NCI-H1105 treated with DMSO at 0.1 percent for 48 hours (cell line): ENCODE measurements at regions not wholly inside any gene's neighbourhood (a gene's known extent, or its start where the extent isn't known, plus 50 kb on each side); places are given as distances from the start of the nearest gene placed in this dataset.

ENCODE experiments used
- DNase-seq: peaks from one replicate; lab custom pipeline; 2025; lab: John Stamatoyannopoulos, UW

- no peak for DNase-seq
Measured at GRCh38 chr14:40903709-40904108, 703.0 kb upstream of the LRFN5 start.

DNA sequence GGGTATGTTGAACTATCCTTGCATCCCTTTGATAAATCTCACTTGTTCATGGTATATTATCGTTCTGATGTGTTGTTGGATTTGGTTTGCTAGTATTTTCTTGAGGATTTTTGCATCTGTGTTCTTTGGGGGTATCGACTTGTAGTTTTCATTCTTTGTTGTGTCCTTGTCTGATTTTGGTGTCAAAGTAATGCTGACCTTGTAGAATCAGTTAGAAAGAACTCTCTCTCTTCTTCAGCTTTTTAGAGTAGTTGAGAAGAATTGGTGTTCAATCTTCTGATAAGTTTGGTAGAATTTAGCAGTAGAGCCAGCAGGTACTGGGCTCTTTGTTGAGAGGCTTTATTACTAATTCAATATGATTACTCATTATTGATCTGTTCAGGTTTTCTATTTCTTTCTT is 707.2 kb upstream of the LRFN5 start:
- DNase-seq, result no peak

DNA sequence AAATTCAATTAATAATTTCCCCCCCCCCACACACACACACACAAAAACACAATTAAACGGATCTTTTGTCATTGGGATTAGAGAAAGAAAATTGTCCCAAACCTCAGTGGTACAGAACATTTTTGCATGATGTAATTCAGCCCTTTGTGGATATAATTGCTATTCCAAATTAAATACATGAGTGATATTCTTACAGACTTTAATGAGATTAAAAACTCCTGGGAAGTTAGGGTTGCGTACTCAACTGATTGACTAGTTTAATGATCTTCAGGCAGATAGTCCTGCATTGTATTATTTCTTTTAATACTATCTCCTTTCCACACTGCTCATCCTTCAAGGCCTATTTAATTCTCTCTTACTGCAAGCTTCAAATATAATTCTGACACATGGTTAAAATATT is 711.8 kb upstream of the LRFN5 start:
- no peak for DNase-seq

DNA sequence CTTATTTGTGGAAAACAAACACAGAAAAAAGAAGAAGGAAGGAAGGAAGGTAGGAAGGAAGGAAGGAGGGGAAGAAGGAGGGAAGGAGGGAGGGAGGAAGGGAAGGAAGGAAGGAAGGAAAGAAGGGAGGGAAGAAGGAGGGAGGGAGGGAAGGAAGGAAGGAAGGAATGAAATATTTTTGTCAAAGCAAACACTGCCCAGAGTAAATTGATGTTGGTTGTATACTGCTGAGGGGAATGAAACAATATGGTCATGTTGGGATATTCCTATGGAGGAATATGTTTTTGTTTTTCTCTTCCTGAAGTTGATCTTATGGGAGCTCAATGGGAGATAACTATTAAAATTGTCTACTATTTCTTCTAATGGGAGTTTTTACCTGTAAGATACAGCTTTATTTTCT is 717.5 kb upstream of the LRFN5 start:
- DNase-seq, result no peak

DNA sequence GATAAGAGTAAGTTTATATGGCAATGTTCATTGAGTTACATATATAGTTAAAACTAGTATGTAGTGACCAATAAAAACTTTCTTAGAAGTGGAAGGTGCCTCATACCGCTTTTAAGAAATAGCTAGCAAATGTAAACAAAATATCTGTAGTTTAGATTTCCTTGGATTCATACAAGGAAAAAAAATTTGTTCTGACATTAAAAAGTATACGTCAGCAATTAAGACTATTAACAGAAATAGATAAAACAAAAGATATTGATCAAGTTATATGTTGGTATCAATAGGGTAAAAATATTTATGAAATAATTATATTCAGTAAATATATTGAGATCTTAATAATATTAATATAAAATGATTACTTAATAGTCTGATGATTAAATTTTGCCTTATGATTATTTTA is 718.8 kb upstream of the LRFN5 start:
- DNase-seq, result no peak

- peak; percentile 53 for DNase-seq
Measured at GRCh38 chr14:40870252-40870651, 736.4 kb upstream of the LRFN5 start.

GRCh38 chr14:40859055-40859454 is 747.6 kb upstream of the LRFN5 start:
- DNase-seq, result no peak

DNA sequence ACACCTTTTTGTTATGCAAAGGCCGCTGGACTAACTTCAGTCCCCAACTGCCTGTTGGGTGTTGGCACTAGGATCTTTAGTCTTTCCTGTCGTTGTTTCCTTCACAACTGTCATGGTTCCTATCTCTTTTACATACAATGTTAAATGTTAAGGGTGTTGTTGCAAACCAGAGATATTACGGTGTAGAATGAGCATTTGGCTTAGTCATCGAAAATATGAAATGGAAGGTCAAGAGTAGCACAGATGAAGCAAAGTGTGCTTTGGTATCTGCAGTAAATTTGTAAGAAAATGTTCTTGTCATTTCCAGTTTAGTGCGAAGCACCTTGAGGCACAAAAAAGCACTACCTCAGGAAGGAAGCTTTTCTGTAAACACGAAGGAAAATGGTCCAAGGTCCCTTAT is 751.3 kb upstream of the LRFN5 start:
- DNase-seq, result no peak

GRCh38 chr14:40850191-40850590 is 756.5 kb upstream of the LRFN5 start:
- no peak for DNase-seq

GRCh38 chr14:40847480-40847879 is 759.2 kb upstream of the LRFN5 start:
- DNase-seq, result no peak

DNA sequence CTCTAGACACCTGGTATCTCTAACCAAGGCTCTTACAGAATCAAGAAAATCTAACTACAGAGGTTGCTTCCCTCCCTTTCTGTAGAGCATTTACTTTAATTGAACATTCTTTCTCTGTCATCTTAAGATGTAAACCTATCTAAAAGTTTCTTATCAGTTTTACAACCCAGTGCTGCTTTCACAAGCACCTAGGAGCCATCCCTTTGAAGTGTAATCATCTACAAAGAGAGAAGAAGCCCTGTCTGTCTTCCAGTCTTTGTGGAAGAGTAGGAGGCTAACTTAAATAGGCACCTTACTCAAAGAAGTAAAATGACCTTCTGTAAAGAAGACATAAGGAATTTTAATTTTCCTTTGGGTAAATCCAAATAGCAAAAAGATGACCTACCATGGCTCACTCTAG is 763.9 kb upstream of the LRFN5 start:
- DNase-seq, result no peak

DNA sequence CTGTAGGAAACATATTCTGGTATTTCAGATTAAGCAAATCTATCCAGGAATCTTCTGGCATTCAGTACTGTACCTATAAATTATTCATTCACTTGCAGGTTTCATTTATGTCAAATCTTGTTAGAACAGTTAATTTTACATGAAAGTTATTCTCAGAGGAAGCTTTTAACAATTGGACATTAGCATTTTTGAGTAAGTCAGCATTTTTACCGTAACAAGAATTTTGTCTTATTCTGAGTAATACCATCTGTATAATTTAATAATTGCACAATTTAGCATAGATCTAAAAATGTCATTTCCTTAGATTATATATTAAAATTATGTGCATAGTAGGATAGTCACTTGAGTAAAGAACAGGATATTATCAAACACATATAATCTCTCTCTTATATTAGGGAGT is 764.8 kb upstream of the LRFN5 start:
- DNase-seq, result no peak

DNA sequence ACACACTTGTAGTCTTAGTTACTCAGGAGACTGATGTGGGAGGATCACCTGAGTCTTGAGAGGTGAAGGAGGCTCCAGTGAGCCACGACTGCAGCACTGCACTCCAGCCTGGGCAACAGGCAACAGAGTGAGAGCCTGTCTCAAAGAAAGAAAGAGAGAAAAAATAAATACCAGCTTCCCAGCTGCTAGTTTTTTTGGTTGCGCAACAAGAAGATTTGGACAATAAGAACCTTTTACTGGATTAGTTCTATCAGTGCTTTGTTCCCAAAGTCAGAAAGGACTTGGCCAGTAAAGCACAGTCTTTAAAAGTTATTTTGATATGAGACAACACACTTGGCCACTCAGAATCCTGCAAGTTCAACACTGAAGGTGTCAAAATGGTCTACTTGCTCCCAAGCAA is 768.1 kb upstream of the LRFN5 start:
- no peak for DNase-seq

- DNase-seq, result no peak
Measured at GRCh38 chr14:40806471-40806870, 800.2 kb upstream of the LRFN5 start.

DNA sequence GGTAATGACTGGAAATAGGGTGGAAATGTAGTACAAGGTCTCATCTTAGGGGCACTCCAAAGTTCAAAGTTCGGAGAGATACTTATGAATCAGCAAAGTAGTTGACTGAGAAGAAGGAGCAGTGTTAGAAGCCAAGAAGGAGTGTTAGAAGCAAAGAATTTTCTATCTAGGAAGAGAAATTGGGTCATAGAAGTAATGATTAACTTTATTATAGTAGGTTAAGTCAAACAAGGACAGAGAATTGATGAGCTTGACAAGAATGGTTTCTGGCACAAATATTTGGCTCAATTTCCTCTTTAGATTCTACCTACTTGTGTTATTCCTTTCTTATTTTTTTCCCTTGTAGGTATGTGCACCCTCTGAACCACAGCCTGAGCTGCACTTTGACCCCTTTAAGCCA is 810.5 kb upstream of the LRFN5 start:
- no peak for DNase-seq

DNA sequence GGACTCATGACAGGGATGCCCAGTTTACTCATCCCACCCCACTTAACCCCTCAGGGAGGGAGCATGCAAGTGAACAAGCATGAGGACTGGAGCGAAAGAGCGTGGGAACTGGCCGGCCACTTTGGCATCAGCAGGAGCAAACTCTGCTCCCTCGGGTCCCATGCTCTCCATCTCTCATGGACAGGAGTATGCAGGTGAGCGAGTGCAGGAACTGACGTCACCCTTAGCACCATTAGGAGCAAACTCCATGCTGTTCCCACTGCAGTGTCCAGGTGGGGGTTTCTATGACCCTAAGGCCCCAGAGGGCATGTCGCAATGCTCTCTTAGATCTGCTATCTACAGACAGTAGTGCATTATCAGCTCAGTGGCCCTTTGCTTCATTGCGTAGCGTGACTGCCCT is 821.8 kb upstream of the LRFN5 start:
- no peak for DNase-seq

DNA sequence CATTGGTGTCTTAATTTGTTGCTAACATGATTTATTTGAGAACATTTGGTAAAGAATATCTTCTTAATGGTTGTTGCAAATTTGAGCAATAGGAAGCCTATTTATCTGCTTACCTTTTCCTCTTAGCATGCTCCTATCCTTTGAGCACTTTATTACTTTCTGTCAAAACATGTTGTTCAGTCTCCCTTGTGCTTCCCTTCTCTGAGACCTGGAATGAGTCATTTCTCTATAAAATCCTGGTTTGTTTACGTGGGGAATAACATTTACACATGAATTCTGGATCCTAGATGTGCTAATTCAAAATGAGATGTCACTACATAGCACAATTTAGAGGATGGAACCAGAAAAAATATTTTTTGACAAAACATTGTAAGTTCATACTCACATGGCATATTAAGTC is 844.0 kb upstream of the LRFN5 start:
- DNase-seq, result no peak

GRCh38 chr14:40762177-40762576 is 844.5 kb upstream of the LRFN5 start:
- DNase-seq, result no peak

DNA sequence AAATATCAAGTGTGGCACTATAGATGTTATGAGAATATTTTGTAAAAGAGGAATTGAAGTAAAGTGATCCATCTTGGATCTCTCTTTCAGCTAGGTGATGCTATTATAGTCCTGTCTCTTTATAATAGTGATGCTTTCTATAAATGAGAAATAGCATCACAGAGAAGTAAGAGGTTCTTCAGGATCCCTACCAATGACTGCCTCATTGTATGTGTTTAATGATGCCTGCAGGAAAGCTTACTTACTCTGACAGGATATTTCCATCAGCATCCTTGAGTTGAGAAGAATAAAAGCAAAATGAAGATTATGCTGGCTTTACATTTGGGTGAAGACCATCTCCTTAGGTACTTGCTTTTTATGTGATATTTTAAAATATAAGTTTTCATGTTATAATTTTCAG is 846.0 kb upstream of the LRFN5 start:
- DNase-seq, result no peak

GRCh38 chr14:40758076-40758475 is 848.6 kb upstream of the LRFN5 start:
- DNase-seq, result no peak

- DNase-seq, result no peak
Measured at GRCh38 chr14:40757376-40757950, 849.2 kb upstream of the LRFN5 start.

GRCh38 chr14:40733206-40733605 is 873.5 kb upstream of the LRFN5 start:
- no peak for DNase-seq

DNA sequence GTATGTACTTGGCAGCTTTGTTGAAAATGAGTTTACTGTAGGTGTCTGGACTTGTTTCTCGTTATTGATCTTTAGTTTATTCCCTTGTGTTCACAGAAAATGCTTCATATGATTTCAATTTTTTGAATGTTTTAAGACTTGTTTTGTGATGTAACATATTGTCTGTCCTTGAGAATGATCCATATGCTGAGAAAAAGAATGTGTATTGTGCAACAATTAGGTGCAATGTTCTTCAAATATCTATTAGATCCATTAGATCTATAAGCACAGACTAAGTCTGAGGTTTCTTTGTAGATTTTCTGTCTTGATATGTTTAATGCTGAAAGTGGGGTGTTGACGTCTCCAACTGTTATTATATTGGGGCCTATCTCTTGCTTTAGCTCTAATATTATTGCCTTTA is 879.6 kb upstream of the LRFN5 start:
- DNase-seq, result no peak

GRCh38 chr14:40713387-40713786 is 893.3 kb upstream of the LRFN5 start:
- DNase-seq, result no peak

GRCh38 chr14:40697231-40697630 is 909.4 kb upstream of the LRFN5 start:
- DNase-seq, result no peak
